SK-N-MC (cell line): ENCODE measurements at regions not wholly inside any gene's neighbourhood (a gene's known extent, or its start where the extent isn't known, plus 50 kb on each side); places are given as distances from the start of the nearest gene placed in this dataset.

ENCODE experiments used
- EZH2 ChIP-seq: fragments of 200-600 bp; sonication (generic); IDR thresholded peaks from one replicate; pipeline ENCODE4 v1.6.1; 2017; ENCODE audit warnings: antibody characterized with exemption
- POLR2AphosphoS5 ChIP-seq: IDR thresholded peaks from 2 replicates; pipeline ENCODE4 v1.6.1; 2012; ENCODE audit warnings: mild to moderate bottlenecking, low read depth, low read length, borderline replicate concordance

- TF ChIP-seq EZH2 (no peak), POLR2AphosphoS5 (no peak)
Measured at GRCh38 chr5:3839151-3839550, 243.5 kb downstream of the IRX1 start.
